DMS 273 (cell line): ENCODE measurements at regions not wholly inside any gene's neighbourhood (a gene's known extent, or its start where the extent isn't known, plus 50 kb on each side); places are given as distances from the start of the nearest gene placed in this dataset.
"Not testable (repeated sequence)": the region's sequence is repeated elsewhere in the genome, so short reads cannot be mapped to it uniquely, and the experiment has no call there.

Source experiments
- DNase-seq: peaks from one replicate; lab custom pipeline; 2025; ENCODE audit not compliant: unreplicated experiment; lab: John Stamatoyannopoulos, UW

GRCh38 chr5:42868417-42868816 is 56.7 kb upstream of the SELENOP start:
- not testable (repeated sequence) for DNase-seq

GRCh38 chr5:42864749-42865148 is 53.1 kb upstream of the SELENOP start:
- not testable (repeated sequence) for DNase-seq
